Left renal cortex interstitium (tissue), 4 donors: ENCODE measurements at regions not wholly inside any gene's neighbourhood (a gene's known extent, or its start where the extent isn't known, plus 50 kb on each side); places are given as distances from the start of the nearest gene placed in this dataset.
A peak's percentile ranks its signal among the peaks of the same experiment; 100 is the strongest.

Experiments
- DNase-seq, 4 donors: peaks; one replicate each; pipeline ENCODE4 v3.0.0-alpha.2; 2013; ENCODE audit warnings: low read depth in 4 of 4, low spot score in 2 of 4, missing footprints in 1 of 4

- no peak for DNase-seq
These were observed 217.2 kb upstream of the CFAP20DC start for GRCh38 chr3:59267021-59267420.

GRCh38 chr3:59266551-59266950 lies 216.7 kb upstream of the CFAP20DC start:
- no peak for DNase-seq

- DNase-seq, result no peak
These were observed 215.7 kb upstream of the CFAP20DC start for GRCh38 chr3:59265566-59265965.

GRCh38 chr3:59264366-59264765 lies 214.5 kb upstream of the CFAP20DC start:
- DNase-seq, result no peak

GRCh38 chr3:59263152-59263551 lies 213.3 kb upstream of the CFAP20DC start:
- no peak for DNase-seq

- no peak for DNase-seq
These were observed 212.3 kb upstream of the CFAP20DC start for GRCh38 chr3:59262076-59262498.

GRCh38 chr3:59261009-59261408 lies 211.2 kb upstream of the CFAP20DC start:
- DNase-seq, result no peak

- DNase-seq, result no peak
These were observed 208.9 kb upstream of the CFAP20DC start for GRCh38 chr3:59258550-59259260.

GRCh38 chr3:59257506-59257905 lies 207.7 kb upstream of the CFAP20DC start:
- no peak for DNase-seq

GRCh38 chr3:59256230-59256629 lies 206.4 kb upstream of the CFAP20DC start:
- no peak for DNase-seq

GRCh38 chr3:59254976-59255375 lies 205.2 kb upstream of the CFAP20DC start:
- DNase-seq, result no peak

- DNase-seq, result no peak
These were observed 204.6 kb upstream of the CFAP20DC start for GRCh38 chr3:59254433-59254832.

GRCh38 chr3:59253523-59253922 lies 203.7 kb upstream of the CFAP20DC start:
- DNase-seq, result no peak

- DNase-seq, result no peak
These were observed 202.0 kb upstream of the CFAP20DC start for GRCh38 chr3:59251869-59252268.

- no peak for DNase-seq
These were observed 200.8 kb upstream of the CFAP20DC start for GRCh38 chr3:59250600-59250999.

GRCh38 chr3:59249698-59250361 lies 200.0 kb upstream of the CFAP20DC start:
- no peak for DNase-seq

- no peak for DNase-seq
These were observed 199.2 kb upstream of the CFAP20DC start for GRCh38 chr3:59249004-59249403.

- DNase-seq, result no peak
These were observed 197.6 kb upstream of the CFAP20DC start for GRCh38 chr3:59247402-59247841.

- DNase-seq, result no peak
These were observed 197.0 kb upstream of the CFAP20DC start for GRCh38 chr3:59246719-59247401.

- peak; percentile 46 to 68 (median 64) for DNase-seq
These were observed 196.2 kb upstream of the CFAP20DC start for GRCh38 chr3:59245859-59246501.

- DNase-seq, result peak in 1 of 4 donors; percentile 35
These were observed 195.6 kb upstream of the CFAP20DC start for GRCh38 chr3:59245300-59245858.
